HepG2 (cell line): ENCODE measurements at regions not wholly inside any gene's neighbourhood (a gene's known extent, or its start where the extent isn't known, plus 50 kb on each side); places are given as distances from the start of the nearest gene placed in this dataset.

Source experiments
- NFIC ChIP-seq: IDR thresholded peaks from 2 replicates; pipeline ENCODE4 v1.6.1; 2012; ENCODE audit warnings: mild to moderate bottlenecking, low read length, inconsistent platforms
- SAFB2 ChIP-seq: sonication (generic); formaldehyde crosslinking; IDR thresholded peaks from 2 replicates; pipeline ENCODE4 v1.5.1; 2020; ENCODE audit warnings: missing genetic modification reagents, low read depth, mild to moderate bottlenecking, borderline replicate concordance
- SMARCC2 ChIP-seq: fragments of 450-650 bp; IDR thresholded peaks from 2 replicates; pipeline ENCODE4 v1.6.1; 2017; ENCODE audit warnings: antibody characterized with exemption, mild to moderate bottlenecking

- no peak for TF ChIP-seq SMARCC2
- TF ChIP-seq SAFB2 (CRISPR knock-in tag): no peak
- no peak for TF ChIP-seq NFIC
These were observed 601.0 kb downstream of the NUF2 start for GRCh38 chr1:163922743-163923201.
